Thoracic aorta (tissue), 2 donors: ENCODE measurements at regions not wholly inside any gene's neighbourhood (a gene's known extent, or its start where the extent isn't known, plus 50 kb on each side); places are given as distances from the start of the nearest gene placed in this dataset.

Experiments used
- ATAC-seq: fragments of 150-250 bp; one replicate; pipeline ENCODE4 v1.8.0; 2017; ENCODE audit warnings: low read depth; ENCODE audit not compliant: insufficient number of reproducible peaks, low FRiP score
- DNase-seq: peaks from one replicate; pipeline ENCODE4 v3.0.0-alpha.2; 2020; ENCODE audit warnings: low spot score
- H3K27ac ChIP-seq, 2 donors: fragments of 200-600 bp; sonication (generic); 1 replicate in 1 of 2; 2 replicates in 1 of 2; pipeline ENCODE4 v1.5.1; 2016; ENCODE audit warnings: mild to moderate bottlenecking in 2 of 2, moderate library complexity in 2 of 2
- H3K27me3 ChIP-seq: fragments of 200-600 bp; sonication (generic); replicated peaks from 2 replicates; pipeline ENCODE4 v1.6.0; 2016; ENCODE audit warnings: mild to moderate bottlenecking; ENCODE audit not compliant: insufficient read depth
- H3K36me3 ChIP-seq: fragments of 200-600 bp; sonication (generic); one replicate; pipeline ENCODE4 v1.5.1; 2016
- H3K4me1 ChIP-seq, 2 donors: fragments of 200-600 bp; sonication (generic); 1 replicate in 1 of 2; 2 replicates in 1 of 2; pipeline versions ENCODE4 v1.5.1 to v1.6.0; 2016; ENCODE audit warnings: low read depth in 2 of 2, mild to moderate bottlenecking in 1 of 2; ENCODE audit not compliant: control insufficient read depth in 1 of 2
- H3K4me3 ChIP-seq: fragments of 200-600 bp; sonication (generic); 2 replicates; pipeline ENCODE4 v1.5.1; 2016; ENCODE audit warnings: mild to moderate bottlenecking
- H3K9me3 ChIP-seq: fragments of 200-600 bp; sonication (generic); 2 replicates; pipeline ENCODE4 v1.5.1; 2016
- CTCF ChIP-seq: fragments of 200-600 bp; sonication (generic); IDR thresholded peaks from one replicate; pipeline ENCODE4 v1.5.1; 2019; ENCODE audit warnings: antibody characterized with exemption

DNA sequence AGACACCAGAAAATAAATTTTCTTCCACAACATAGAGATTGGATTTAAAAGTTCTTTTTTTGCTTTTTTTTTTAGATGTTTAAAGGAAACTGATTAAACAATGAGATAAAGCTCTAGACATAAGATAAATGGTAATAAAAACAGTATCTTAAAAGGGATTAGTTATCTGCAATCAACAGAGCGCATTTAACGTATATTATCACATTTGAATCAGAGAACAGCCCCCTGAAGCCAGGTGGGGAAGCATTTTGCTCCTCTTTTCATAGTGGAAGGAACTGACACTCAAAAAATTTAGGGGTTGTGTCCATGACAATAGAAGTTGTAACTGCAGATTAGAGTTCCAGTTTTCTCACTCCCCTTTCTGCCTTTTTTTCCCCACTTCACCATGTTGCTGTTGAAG is 367.6 kb downstream of the SPATA31D1 start:
- Histone ChIP-seq H3K36me3 (no peaks in the 10 kb centered on the region), H3K27ac (no peak overlapping the region), H3K4me1 (no peaks in the 10 kb centered on the region), H3K4me3 (no peak overlapping the region), H3K9me3 (no peaks in the 10 kb centered on the region), H3K27me3 (no peaks in the 10 kb centered on the region)
- ATAC-seq (no peak), DNase-seq (no peak)
- TF ChIP-seq CTCF, result no peak

- no peaks in the 10 kb centered on the region for H3K9me3 ChIP-seq
- H3K4me3 ChIP-seq, result no peak overlapping the region
- no peak for ATAC-seq
- DNase-seq, result no peak
- H3K36me3 ChIP-seq, result no peaks in the 10 kb centered on the region
- no peak for TF ChIP-seq CTCF
- no peak overlapping the region for H3K27ac ChIP-seq
- no peaks in the 10 kb centered on the region for H3K4me1 ChIP-seq
- H3K27me3 ChIP-seq, result no peaks in the 10 kb centered on the region
Observed at GRCh38 chr9:82356871-82357270, 368.3 kb downstream of the SPATA31D1 start.

DNA sequence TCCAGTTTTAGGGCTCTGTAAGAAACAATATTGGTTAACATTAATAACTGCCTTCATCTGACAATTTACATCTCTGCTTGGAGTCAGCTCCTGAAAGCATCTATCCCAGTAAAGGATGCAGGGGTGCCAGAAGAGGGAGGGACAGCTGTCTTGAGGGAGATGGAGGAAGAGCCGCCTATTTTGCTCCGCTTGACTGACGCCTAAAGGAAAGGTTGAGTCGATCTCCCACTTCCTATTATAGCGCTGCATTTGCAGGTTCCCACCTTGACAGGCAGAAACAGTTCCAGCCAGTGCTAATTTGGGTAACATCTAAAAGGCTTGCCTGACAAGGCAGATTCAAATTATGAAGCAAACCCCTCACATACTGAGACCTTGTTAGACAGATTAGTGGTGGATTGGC is 374.6 kb downstream of the SPATA31D1 start:
- Histone ChIP-seq H3K4me3 (no peak overlapping the region), H3K27me3 (no peaks in the 10 kb centered on the region), H3K27ac (no peak overlapping the region), H3K4me1 (no peaks in the 10 kb centered on the region), H3K9me3 (no peaks in the 10 kb centered on the region), H3K36me3 (no peaks in the 10 kb centered on the region)
- ATAC-seq, result no peak
- DNase-seq, result no peak
- TF ChIP-seq CTCF, result no peak

- Histone ChIP-seq H3K27ac (no peak overlapping the region), H3K4me3 (no peak overlapping the region), H3K36me3 (no peaks in the 10 kb centered on the region), H3K9me3 (no peaks in the 10 kb centered on the region), H3K27me3 (no peaks in the 10 kb centered on the region), H3K4me1 (no peaks in the 10 kb centered on the region)
- DNase-seq, result no peak
- no peak for TF ChIP-seq CTCF
- ATAC-seq, result no peak
Observed at GRCh38 chr9:82363682-82364081, 375.1 kb downstream of the SPATA31D1 start.

- H3K9me3 ChIP-seq, result no peaks in the 10 kb centered on the region
- no peak for TF ChIP-seq CTCF
- no peak for ATAC-seq
Observed at GRCh38 chr9:82367016-82367415, 378.4 kb downstream of the SPATA31D1 start.

More at GRCh38 chr9:82367016-82367415, 378.4 kb downstream of the SPATA31D1 start:
- DNase-seq, result no peak
- H3K27me3 ChIP-seq, result no peaks in the 10 kb centered on the region
- no peaks in the 10 kb centered on the region for H3K36me3 ChIP-seq
- H3K27ac ChIP-seq, result no peak overlapping the region
- H3K4me3 ChIP-seq, result no peak overlapping the region
- H3K4me1 ChIP-seq, result no peaks in the 10 kb centered on the region
